GM04503 (cell line): ENCODE measurements at regions not wholly inside any gene's neighbourhood (a gene's known extent, or its start where the extent isn't known, plus 50 kb on each side); places are given as distances from the start of the nearest gene placed in this dataset.

Experiments
- DNase-seq: peaks from one replicate; pipeline ENCODE4 v3.0.0-alpha.2; 2012; ENCODE audit warnings: low read depth

- no peak for DNase-seq
Measured at GRCh38 chr4:108567831-108568230, 52.5 kb upstream of the RPL34 start.

GRCh38 chr4:108561116-108561515 lies 59.3 kb upstream of the RPL34 start:
- no peak for DNase-seq

- DNase-seq = no peak
Measured at GRCh38 chr4:108560616-108561015, 59.8 kb upstream of the RPL34 start.

- no peak for DNase-seq
Measured at GRCh38 chr4:108559911-108560310, 60.5 kb upstream of the RPL34 start.

- DNase-seq = no peak
Measured at GRCh38 chr4:108559068-108559793, 61.1 kb upstream of the RPL34 start.

GRCh38 chr4:108556588-108557200 lies 63.7 kb upstream of the RPL34 start:
- no peak for DNase-seq

GRCh38 chr4:108556166-108556565 lies 64.2 kb upstream of the RPL34 start:
- no peak for DNase-seq

GRCh38 chr4:108555701-108556100 lies 64.7 kb upstream of the RPL34 start:
- no peak for DNase-seq

GRCh38 chr4:108547682-108548081 lies 72.7 kb upstream of the RPL34 start:
- no peak for DNase-seq

- DNase-seq = no peak
Measured at GRCh38 chr4:108546728-108547127, 73.6 kb upstream of the RPL34 start.

- DNase-seq = peak; percentile 12
Measured at GRCh38 chr4:108544481-108544880, 75.9 kb upstream of the RPL34 start.

- no peak for DNase-seq
Measured at GRCh38 chr4:108543359-108543968, 76.9 kb upstream of the RPL34 start.

GRCh38 chr4:108540536-108540935 lies 79.8 kb upstream of the RPL34 start:
- no peak for DNase-seq

- no peak for DNase-seq
Measured at GRCh38 chr4:108536577-108536976, 83.8 kb upstream of the RPL34 start.

- DNase-seq = no peak
Measured at GRCh38 chr4:108535757-108536156, 84.6 kb upstream of the RPL34 start.

- no peak for DNase-seq
Measured at GRCh38 chr4:108533876-108534275, 86.5 kb upstream of the RPL34 start.

- DNase-seq = no peak
Measured at GRCh38 chr4:108533245-108533844, 87.0 kb upstream of the RPL34 start.

GRCh38 chr4:108532738-108533137 lies 87.6 kb upstream of the RPL34 start:
- no peak for DNase-seq

GRCh38 chr4:108532187-108532586 lies 88.2 kb upstream of the RPL34 start:
- no peak for DNase-seq

- DNase-seq = no peak
Measured at GRCh38 chr4:108531461-108531860, 88.9 kb upstream of the RPL34 start.

GRCh38 chr4:108529984-108530905 lies 90.1 kb upstream of the RPL34 start:
- DNase-seq = no peak

GRCh38 chr4:108529102-108529501 lies 91.3 kb upstream of the RPL34 start:
- DNase-seq = no peak
